Gastrocnemius medialis (tissue), 4 donors: ENCODE measurements at regions not wholly inside any gene's neighbourhood (a gene's known extent, or its start where the extent isn't known, plus 50 kb on each side); places are given as distances from the start of the nearest gene placed in this dataset.

Source experiments
- POLR2A ChIP-seq, 2 donors: fragments of 450-650 bp; IDR thresholded peaks; one replicate each; pipeline ENCODE4 v1.6.1; 2017; ENCODE audit warnings: antibody characterized with exemption in 2 of 2, mild to moderate bottlenecking in 2 of 2, moderate library complexity in 2 of 2
- TF ChIP-seq, protein P1 (sequence below), 5 experiments: fragments of 450-650 bp in 3 of 5; fragments of 200-600 bp in 2 of 5; sonication (generic) in 2 of 5; IDR thresholded peaks in 4 of 5; conservative IDR thresholded peaks in 1 of 5; 1 replicate in 4 of 5; 2 replicates in 1 of 5; pipeline ENCODE4 v1.5.1; 2016 to 2019; ENCODE audit warnings: antibody characterized with exemption in 5 of 5, mild to moderate bottlenecking in 3 of 5, moderate library complexity in 3 of 5

DNA sequence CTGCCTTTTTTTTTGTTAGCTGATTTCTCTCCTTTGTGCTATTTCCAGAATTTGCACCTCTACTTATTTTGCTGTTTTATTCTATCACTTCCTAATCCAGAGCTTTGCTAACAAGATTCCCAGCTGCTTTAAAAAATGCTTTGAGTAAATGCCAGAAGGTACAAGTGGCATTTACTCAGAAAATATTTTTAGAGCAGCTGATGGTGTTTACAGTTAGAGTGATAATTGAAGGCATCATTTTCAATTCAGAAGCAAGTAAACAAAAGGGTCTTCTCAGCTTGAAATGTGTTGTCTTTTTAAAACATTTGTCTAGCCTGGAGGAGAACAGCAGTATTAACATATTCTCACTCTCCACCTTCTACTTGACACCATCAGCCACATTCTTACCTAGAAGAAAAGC lies 99.9 kb downstream of the OTOR start:
- TF ChIP-seq, protein P1, sequence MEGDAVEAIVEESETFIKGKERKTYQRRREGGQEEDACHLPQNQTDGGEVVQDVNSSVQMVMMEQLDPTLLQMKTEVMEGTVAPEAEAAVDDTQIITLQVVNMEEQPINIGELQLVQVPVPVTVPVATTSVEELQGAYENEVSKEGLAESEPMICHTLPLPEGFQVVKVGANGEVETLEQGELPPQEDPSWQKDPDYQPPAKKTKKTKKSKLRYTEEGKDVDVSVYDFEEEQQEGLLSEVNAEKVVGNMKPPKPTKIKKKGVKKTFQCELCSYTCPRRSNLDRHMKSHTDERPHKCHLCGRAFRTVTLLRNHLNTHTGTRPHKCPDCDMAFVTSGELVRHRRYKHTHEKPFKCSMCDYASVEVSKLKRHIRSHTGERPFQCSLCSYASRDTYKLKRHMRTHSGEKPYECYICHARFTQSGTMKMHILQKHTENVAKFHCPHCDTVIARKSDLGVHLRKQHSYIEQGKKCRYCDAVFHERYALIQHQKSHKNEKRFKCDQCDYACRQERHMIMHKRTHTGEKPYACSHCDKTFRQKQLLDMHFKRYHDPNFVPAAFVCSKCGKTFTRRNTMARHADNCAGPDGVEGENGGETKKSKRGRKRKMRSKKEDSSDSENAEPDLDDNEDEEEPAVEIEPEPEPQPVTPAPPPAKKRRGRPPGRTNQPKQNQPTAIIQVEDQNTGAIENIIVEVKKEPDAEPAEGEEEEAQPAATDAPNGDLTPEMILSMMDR (IDR thresholded peaks at IDR 0.05 in 4 of 5, conservative IDR thresholded peaks at IDR 0.05 in 1 of 5): no peak
- no peak for TF ChIP-seq POLR2A (IDR thresholded peaks at IDR 0.05)
